GM18499 (cell line): ENCODE measurements at regions not wholly inside any gene's neighbourhood (a gene's known extent, or its start where the extent isn't known, plus 50 kb on each side); places are given as distances from the start of the nearest gene placed in this dataset.
"Not testable (repeated sequence)": the region's sequence is repeated elsewhere in the genome, so short reads cannot be mapped to it uniquely, and the experiment has no call there.

Experiments
- ATAC-seq: cut with Tn5 transposase; IDR thresholded peaks from one replicate; pipeline ENCODE4 v1.9.1; 2021; ENCODE audit warnings: moderate number of reproducible peaks; ENCODE audit not compliant: insufficient read depth, unreplicated experiment

DNA sequence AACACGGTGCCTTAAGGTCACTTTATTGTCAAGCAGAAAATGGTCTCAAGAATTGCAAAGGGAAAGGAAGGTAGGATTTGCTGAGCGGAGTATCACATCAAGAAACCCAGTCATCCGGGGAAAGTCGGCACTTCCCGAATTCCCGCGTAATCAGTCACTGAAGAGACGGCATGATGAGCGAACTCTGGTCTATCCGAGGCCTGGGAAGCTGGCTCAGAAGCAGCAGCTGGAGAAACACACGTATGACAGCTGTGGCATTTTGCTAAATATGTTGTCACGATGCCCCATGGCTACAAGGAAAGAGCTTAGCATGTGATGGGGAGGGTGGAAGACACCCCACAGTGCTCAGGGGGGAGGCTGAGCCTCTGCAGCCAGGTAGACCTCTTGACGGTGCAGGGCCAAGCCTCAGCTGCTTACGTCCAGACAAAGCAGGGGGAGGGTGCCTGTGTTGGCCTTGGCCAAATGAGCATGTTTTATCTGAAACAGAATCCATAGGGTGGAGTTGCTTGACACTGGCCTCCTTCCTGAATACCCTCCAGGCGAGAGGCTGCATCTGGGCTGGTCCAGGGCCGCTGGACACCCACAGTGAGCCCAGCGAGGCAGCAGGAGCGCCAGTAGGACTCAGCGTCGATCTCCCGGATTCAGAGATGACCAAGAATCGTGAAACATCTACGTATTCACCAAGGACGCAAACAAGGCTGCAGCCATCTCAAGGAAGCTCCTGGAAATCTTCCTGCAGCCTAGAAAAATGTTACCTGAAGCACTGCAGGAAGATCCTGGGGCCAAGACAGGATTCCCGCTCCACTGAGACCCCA lies 118.8 kb upstream of the AFDN start:
- ATAC-seq: no peak

DNA sequence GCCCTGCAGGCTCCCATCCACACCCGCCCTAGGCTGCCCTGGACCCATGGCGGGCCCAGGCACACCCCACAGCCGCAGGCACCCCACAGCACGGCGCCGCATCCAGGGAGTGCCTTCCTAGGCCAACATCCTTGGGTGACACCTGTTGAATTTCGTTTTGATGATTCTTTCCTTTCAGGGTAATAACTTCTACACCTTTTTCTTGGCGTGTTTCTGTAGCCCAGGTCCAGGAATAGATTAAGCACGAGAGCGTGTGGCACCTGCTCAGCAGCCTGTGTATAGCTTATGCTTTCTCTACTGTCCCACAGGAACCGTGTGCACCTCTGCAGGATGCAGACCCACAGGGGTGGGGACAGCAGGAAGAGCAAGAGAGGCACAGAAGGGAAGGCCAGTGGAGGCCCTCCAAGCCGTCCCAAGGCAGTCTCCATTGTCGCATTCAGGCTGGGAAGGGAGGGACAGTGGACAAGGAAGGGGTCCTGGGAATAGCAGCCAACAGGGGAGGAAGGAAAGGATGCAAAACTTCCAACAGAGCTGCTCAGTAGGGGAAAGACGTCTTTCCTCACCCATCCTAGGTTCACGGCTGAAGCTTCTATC lies 118.1 kb upstream of the AFDN start:
- no peak for ATAC-seq

GRCh38 chr6:167709196-167709595 lies 117.5 kb upstream of the AFDN start:
- no peak for ATAC-seq

- not testable (repeated sequence) for ATAC-seq
Measured at GRCh38 chr6:167709776-167710336, 116.9 kb upstream of the AFDN start.

DNA sequence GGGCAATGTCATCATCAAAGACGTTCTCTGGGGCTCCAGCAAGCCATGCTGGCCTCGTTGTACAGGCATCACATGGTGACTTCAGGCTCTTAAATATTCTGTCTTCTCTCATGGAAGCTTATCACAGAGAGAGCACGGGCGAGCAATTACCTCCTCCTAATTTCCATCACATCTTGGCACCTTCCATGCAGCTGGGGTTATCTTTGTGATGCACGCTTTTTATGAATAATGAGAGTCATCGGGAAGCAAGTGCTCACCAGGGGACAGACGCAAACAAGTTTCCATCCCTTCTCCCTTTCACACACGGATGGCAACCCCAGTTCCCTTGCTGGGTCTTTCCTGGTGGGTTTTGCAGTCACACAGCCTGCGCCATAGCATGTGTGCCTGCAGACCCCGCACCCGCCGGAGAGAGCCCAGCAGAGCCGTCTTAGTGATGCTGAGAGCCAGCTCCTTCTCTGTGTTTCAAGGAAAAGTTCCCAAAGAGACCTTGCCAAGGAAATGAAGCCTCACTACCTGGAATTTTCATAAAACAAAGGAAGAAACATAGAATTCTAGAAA lies 116.3 kb upstream of the AFDN start:
- no peak for ATAC-seq

DNA sequence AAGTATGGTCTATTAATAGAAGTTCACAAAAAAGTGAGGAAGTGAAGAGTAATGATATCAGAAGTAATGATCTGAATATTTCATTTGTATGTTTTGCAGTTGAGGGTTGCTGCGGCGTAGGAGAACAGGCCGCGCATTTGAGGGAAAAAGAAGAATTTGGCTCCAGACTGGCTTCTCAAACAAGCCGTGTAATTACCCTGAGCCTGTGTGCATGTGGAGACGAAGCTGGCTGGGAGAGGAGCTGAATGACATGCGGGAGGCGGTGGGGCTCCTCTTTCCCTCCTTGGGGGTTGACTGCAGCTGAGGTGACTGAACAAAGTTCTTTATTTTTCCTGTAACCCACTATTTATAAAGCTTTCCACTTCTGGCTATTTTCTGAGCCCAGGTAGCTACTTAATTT lies 115.5 kb upstream of the AFDN start:
- no peak for ATAC-seq

GRCh38 chr6:167711768-167712730 lies 114.7 kb upstream of the AFDN start:
- no peak for ATAC-seq

DNA sequence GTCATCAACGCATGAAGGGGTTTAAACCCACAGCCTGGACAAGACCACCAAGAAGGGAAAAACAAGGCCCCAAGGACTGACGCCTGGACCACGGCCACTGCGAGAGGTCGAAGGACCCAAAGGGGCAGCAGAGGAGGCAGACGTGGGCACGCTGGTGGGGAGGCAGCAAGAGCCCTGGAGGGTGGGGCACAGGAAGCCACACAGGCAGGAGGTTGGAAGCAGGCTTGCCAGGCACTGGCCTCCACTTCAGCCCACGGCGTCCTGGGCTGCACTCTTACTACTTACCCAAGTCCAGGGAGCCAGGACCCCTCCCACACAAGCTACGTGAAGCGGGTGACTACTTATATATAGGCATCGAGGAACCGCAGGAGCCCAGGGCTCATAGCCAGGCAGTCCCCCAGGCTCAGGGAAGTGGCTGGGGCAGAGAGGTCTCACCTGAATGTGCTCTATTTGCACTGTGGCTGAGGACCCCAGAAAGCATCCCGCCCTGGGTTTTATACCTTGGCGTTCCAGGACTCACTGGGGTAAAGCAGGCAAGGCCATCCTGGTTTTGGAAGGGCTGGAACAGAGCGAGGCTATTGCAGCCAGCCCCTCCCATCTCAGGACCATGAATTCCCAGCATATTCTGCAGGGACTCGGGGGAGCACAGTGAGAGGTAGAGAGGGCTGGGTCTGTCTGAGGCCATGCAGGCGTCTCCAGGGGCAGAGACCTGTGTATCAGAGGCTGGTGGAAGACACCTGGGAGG lies 113.8 kb upstream of the AFDN start:
- ATAC-seq: no peak

DNA sequence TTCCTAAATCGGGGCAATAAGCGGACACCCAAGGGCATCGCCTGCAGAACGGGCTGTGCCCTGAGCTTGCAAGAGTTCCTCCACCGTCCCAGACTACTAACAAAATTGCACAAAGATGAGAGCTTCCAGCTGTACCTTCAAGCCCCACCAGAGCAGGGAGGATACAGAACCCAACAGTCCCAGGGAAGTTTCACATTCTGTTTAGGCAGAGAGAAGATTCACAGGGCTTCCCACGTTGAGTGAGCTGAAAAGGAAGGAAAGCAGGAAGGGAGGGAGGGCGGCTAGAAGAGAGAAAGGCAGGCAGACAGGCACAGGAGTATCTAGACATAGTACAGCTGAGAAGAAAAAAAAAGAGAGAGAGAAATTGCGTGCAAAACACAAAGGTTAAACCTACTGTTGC lies 112.6 kb upstream of the AFDN start:
- no peak for ATAC-seq

DNA sequence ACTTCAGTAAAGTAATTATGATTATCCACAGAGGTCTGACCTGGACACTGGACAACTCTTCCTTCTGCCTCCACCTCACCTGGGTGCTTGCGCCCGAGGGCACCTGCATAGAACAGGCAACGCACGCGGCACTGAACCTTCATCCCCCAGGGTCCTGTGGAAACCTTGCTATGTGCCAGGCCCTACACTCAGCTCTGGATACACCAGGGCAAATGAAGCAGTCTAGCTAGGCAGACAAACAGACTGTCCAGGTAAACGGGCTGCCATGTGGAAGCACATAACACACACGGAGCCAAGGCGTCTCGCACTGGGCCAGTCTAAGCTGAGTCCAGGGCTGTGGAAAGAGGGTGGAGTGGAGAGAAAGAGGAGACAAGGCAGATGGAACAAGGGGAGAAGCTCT lies 109.3 kb upstream of the AFDN start:
- ATAC-seq: no peak

GRCh38 chr6:167717867-167718266 lies 108.8 kb upstream of the AFDN start:
- no peak for ATAC-seq

GRCh38 chr6:167719920-167720319 lies 106.8 kb upstream of the AFDN start:
- ATAC-seq: no peak

DNA sequence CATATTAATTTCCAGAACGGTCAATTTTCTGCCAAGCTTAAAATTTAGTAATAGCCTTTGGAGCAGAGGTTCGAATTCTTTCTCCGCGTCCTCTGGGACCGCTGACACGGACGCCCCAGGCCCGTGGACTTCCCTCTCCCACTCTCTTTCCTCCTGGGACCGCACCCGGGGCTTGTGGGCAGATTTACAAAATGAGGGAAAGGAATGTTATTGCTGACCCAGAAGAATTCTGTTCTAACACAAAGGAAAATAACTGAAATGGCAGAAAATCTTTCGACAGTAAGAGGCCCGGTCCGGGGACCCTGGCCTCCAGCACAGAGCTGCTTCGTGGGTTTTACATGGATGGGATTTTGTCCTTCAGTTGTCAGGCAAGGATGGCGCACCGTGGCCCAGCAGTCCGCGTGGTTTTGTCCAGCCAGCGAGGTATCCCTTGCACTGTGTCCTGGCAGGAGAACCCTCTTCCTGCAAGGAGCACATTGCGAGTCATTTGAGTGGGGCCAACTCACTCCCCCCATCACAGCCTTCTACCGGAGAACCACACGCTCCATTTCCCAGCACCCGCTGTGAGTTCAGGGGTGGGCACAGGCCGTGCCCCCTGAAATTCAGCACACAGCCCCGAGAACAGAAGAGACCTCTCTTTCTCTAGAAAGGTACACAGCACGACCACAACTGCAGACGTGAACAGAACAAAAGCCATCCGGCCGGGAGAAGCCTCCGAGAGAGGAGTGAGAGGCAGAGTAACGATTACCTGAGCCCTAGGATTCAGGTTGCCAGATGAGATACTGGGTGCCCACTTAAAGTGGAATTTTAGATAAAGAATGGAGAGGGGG lies 106.0 kb upstream of the AFDN start:
- no peak for ATAC-seq

DNA sequence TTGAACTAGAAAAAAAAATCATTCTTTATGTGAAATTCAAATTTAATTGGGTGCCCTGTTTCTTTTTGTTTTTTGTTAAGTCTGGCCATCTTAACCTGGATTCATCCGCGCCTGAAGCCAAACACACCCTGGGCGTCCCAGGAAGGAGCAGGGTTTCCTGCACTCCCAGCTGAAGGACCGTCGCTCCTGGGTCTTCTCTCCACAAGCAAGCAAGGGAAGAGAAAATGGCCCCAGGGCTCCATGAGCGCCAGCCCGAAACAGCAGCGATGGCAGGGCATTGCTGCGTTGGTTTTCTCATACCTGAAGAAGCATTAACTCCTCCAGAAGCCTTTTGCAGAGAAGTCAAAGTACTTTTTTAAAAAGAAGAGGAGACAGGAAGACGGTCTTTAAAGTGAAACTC lies 105.4 kb upstream of the AFDN start:
- ATAC-seq: no peak

GRCh38 chr6:167722634-167723309 lies 103.9 kb upstream of the AFDN start:
- no peak for ATAC-seq

DNA sequence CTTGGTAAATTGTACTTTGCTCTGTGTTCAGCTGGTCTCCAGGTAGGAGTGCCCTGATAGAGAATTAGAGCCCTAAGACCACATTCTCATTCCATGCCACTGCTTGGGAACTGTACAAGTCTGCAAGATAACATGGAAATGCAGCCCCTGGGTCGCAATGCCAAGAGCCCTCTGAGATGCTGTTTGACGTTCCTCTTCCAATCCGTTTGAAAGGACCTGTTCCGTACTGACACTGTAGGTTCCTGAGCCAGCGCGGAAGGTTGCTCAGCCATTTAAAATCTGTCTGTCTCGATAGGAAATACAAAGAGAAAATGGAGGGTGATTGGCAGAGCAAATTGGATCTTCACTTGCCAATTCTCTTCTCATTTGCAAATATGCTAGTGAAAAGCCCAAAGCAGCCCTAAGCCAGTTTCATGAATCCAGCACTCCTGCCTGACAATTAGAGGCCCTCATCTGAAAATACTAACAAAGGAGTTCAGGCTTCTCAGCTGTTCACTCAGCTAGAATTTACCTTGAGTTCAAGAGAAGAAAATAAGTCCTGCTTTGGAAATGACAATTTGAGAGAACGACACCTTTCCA lies 100.6 kb upstream of the AFDN start:
- no peak for ATAC-seq

DNA sequence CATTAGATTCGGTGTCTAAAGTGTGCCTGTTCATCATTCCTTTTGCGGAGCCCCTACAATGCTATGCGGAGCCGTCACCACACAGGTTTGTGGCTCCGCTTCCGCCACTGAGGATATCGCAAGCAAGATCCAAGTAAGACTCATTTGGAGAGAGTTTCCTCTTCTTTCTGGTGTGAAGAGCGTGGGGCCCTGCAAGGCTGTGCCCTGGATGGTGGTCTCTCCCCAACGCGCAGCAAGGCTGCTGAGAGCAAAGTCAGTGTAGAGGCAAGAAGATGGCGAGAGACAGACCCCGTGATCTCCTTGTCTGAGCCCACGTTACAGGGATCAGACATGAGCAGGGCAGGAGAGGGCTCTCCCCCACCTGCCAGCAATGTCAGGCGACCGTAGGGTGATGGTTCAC lies 96.3 kb upstream of the AFDN start:
- no peak for ATAC-seq

DNA sequence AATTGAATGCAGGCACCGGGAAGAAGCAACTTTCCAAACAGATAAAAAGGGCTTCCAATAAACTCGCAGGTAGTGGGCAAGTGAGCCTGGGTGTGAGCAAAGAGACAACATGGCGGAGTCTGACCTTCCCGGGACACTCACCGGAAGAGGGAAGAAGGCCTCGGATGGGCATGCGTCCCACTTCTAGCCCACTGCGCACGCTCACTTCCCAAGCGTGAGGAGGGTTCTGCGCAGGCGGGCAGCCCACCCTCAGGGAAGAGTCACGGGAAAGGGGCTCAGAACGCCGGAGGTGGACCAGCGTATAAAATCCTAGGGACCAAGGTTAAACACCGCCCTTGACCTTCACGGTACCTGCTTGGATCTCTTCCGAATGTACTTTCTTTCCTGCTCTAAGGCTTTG lies 95.5 kb upstream of the AFDN start:
- ATAC-seq: no peak
